ENCODE measurements at regions not wholly inside any gene's neighbourhood (a gene's known extent, or its start where the extent isn't known, plus 50 kb on each side); places are given as distances from the start of the nearest gene placed in this dataset.

DNA sequence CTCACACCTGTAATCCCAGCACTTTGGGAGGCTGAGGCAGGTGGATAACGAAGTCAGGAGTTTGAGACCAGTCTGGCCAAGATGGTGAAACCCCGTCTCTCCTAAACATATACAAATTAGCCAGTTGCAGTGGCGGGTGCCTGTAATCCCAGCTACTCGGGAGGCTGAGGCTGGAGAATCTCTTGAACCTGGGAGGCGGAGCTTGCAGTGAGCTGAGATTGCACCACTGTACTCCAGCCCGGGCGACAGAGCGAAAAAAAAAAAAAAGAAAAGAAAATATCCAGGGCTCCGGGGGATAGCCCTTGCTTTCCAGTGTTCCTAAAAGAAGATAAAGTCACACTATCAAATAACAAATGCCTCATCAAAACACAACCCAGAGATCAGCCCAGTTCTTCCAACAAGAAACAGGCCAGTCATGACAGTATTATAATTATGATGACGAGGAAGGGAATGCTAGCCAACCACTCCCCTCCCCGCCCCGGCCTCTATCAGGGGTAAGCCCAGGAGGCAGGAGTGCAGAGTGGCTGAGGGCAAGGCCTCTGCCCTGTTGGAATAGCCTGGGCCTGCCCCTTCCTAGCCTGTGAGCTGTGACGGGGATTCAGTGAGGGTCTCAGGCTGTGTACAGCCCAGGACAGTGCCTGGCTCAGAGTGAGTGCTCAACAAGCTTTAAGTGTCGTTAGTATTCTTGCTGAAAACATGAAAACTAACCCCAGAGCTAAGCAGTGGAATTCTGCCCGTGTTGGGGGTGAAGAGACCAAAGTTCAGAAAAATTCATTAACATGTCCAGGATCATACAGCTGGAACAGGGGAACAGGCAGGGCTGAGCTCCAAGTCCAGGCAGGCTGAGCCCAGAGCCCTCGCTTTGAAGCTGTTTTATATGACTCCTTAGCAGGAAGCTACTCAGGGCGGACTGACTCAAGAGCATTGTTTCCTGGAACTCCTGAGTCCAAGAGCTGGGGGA, 54.3 kb downstream of the FAM241B start:
- no peak for DNase-seq

DNA sequence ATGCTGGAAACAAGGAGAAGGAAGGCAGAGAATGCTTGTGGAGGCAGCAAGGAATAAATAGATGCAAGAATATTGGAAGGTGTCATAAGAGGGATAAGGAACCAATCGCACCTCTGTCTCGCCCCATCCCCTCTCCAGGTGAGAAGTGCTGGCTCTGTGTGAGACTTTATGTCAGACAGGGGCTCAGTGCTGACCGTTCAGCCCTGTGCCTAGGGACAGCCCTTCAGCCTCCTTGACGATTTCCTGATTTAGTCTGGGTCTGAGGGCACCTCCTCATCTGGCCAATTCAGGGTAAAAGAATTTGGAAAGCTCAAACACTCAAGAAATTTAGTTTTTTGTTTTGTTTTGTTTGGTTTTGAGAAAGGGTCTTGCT, 54.9 kb downstream of the FAM241B start:
- DNase-seq = no peak

DNA sequence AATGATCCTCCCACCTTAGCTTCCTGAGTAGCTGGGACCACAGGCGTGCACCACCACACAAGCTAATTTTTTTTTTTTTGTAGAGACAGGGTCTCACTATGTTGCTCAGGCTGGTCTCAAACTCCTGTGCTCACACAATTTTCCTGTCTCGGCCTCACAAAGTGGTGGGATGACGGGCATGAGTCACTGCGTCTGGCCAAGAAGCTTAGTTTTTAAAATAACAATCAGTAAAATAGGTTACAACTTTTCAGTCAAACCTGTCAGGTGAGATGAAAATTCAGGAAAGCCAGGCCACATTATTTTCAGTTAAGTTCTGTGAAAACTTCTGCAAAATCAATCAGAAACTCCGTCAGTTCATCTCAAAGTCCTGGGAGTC, 55.4 kb downstream of the FAM241B start:
- DNase-seq = no peak

DNA sequence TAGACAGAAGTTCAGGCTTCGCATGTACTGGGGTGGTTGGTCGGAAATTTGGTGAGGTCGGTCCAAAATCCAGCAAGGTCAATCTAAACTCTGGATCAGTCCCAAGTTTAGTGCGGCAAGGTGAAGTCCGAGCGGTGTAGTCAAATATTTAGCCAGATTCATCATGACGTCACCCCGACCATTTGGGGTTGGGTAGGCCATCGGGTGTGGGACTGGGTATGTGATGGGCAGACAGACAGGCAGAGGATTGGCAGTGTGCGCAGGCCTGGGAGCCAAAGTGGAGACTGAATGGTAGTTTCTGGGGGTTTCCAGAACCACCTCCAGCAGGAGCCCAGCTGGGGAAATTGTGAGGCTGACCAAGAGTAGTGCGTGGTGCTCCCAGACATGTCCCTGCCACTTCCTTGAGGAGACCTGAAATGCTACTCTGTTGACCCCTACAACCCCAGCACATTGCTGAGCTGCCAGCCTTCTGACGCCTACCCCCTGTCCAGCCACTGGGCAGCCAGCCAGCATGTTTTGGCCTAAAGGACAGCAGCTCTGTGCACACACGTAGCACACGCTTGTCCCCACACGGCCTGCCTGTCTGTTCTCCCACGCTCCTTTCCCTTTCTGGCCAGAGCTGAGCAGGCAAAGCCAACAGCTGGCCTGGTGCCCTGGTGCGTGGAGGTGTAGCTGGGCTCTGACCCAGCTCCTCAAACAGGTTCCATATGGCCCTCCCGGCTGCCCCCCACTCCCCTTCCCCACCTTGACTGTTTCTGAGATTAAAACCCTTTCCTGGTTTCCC, 55.9 kb downstream of the FAM241B start:
- DNase-seq = no peak

DNA sequence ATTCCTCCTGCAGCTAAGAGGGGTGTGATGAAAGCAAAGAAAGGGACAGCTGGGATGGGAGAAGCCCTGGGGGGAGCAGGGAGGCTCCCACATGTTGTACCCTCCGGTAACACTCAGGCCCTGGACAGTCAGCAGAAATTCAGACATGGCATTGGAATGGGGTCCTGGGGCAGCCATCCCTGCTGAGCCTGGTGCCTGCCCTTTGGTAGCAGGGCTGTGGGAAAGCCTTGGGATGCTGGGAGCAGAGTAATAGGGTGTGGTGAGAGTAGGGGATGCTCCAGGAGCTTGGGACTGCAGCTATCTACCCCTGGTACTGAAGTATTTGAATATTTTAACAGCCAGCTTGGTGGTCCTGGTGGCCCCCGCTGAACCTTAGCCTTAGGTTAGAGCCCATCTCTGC, 56.8 kb downstream of the FAM241B start:
- no peak for DNase-seq

DNA sequence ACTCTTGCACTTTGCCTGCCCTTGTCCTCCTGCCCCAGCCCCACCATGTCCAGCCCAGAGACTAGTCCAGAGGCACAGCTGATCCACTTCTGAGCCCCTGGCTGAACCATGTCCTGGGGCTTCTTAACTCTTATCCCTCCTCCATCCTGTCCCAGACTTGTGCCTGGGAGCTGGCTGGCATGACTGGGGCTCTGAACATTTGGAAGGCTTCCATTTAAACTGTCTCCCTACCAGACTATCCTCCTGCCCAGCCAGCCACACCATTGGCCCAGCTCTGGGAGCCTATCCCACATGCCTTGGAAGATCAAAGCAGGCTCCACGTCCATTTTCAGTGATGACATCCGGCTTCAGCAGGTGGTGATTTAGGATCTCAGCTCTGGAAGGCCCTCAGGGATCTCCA, 57.4 kb downstream of the FAM241B start:
- no peak for DNase-seq

DNA sequence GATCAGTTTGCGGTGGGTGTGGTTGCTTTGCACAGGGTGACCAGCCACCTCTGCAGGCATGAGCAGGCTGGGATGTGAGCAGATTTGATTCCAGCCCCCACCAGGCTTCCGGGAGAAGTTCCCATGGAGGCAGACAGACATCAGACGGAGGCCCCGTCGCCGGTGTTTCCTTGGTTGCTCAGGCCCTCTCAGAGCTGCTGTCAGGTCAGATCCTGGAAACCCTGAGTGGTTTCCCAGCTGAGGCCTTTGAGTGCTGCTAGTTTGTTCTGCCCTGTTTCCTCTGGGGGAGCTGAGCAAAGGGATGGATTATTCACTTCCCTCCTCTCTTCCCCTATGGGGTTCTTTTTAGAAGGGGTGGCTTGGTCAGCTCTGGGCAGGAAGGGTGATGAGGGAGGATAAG, 62.2 kb downstream of the FAM241B start:
- DNase-seq = no peak

DNA sequence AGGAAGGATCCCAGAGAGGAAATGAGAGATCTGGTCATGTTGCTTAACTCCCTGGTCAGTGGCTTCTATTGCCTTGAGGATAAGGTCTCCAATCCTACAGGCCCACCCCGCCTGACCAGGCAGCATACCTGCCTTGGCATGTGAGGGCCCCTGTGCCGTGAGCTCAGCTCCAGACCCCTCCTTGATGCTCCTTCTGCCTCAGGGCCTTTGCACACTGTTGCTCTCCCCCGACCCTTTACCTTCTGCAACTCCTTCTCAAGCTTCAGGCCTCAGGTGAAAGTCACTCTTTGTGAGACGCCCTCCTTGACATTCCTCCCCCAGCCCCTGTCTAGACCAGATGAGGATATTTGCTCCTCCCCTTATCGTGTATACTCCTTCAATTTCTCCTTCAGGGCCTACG, 62.8 kb downstream of the FAM241B start:
- no peak for DNase-seq

DNA sequence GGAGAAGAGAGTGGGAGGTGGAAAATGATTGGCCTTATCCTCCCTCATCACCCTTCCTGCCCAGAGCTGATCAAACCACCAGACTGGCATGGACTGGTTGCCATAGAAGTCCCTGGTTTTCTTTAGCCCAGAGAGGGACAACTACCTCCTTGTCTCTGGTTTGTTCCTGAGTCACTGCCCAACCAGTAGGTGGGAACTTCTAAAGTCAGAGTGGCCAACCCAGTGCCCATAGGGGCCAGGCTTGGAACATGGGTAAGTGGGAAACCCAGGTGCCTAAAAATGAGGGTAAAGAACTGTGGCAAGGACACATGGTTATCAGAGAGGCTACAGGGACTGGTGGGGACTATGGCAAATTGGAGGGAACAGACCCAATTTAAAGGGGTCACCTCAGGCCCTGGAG, 63.8 kb downstream of the FAM241B start:
- no peak for DNase-seq

DNA sequence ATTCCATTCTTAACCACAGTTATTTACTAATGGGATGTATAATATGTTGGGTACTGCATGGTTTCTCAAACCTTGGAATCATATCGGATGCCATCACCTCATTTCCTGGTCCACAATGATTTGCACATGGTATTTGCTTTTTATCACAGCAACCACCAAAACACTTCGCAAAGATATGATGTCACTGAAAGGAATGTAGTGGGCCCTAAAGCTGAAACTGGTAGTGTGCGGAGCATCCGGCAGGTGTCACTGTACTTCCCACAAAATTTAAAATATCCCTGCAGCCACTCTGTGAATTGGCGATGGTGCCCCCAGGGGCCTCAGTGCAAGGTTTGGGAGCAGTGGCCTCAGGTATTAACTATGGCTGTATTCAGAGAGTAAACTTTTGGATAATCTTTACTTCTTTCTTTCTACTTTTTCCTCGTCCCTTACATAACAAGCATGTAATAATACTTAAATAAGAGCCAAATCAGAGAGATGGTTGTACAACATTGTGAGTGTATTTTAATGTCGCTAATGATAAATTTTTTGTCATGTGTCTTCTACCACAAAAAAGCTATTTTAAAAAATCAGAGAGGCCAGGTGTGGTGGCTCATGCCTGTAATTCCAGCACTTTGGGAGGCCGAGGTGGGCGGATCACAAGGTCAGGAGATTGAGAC, 66.2 kb downstream of the FAM241B start:
- no peak for DNase-seq

DNA sequence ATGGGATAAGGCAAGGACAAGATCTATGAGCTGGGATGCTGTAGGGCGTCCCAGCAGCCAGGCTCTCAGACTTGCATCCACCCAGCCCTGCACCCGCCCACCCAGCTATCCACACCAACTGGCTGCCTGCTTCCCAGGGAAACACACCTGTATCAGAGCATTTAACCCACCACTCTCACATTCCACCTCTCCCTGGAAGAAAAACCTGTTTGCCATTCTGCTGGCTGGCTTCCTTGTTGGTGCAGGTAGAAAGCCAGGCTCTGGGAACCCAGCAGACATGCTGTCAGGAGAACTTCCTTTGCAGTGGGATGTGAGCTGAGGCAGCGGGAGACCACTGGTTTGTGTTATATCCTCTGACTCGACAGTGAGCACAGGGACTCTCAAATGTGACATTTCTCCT, 67.0 kb downstream of the FAM241B start:
- DNase-seq = no peak

DNA sequence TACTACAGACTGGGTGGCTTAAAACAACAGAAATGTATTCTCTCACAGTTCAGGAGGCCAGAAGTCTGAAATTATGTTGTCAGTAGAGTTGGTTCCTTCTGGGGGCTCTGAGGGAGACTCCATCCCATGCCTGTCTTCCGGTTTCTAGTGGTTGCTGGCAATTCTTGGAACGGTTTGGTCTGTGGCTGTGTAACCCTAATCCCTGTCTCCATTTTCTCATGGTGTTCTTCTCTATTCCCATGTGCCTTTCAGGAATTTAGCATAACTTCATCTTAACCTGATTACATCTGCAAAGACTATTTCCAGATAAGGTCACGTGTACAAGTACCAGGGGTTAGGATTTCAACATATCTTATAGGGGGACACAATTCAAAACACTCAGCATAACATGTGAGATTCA, 73.2 kb downstream of the FAM241B start:
- no peak for DNase-seq

DNA sequence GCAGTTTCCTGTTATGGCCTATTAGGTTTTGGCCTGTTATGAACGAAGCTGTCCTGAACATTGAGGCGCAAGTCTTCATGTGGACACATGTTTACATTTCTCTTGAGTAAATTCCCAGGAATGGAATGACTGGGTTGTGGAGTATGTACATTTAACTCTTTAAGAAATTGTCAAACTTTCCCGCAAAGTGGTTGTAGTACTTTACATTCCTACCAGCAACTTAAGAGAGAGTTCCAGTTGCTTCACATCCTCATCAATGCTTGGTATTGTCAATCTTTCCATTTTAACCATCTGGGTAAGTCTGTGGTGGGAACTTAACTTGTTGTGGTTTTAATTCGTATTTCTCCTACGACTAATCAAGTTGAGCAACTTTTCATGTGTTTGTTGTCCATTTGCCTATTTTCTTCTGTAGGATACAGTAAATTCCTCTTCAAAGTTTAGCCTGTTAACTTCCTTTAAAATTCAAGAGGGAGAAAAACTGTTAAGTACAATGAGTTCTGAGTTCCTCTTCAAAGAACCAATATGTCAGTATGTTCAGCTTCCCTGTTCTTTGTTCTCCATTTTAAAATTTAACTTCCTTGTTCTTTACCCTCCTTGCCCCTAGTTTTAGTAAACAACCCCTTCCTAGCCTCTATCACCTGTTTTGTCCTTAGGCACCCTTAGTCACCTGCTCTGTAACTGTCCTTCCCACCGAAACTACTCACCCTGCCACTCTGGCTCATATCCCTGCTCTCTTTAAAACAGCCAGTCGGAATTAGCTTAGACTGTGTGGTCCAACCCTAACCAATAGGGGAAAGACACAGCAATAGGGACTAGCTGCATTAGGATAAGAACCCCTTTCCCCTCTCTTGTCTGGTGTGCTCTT, 74.0 kb downstream of the FAM241B start:
- DNase-seq = no peak

DNA sequence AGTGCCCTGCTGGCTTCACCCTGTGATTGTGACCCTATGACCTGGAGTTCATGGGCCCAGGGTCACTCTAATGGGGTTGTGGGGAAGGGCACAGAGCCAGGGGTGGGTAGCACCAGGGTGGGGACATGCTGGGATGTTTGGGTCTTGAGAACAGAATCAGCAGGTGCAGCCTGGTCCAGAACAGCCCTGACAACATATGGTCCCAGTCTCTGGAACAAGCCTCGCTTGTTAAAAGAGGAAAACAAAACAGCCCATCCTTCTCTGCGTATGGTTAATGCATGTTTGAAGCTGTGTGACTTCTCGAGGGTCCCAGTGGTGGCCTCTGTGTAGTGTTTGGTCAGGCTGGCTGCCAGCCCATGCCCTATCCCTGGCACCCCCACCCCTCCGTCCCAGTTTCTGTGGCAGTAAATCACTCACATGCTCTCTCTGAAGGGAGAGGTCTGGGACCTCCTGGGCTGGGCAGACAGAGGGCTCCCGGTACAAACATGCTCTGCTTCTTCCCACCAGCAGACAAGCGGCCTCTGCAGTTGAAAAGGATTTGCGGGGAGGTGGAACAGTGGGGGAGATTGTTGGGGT, 79.4 kb downstream of the FAM241B start:
- no peak for DNase-seq

DNA sequence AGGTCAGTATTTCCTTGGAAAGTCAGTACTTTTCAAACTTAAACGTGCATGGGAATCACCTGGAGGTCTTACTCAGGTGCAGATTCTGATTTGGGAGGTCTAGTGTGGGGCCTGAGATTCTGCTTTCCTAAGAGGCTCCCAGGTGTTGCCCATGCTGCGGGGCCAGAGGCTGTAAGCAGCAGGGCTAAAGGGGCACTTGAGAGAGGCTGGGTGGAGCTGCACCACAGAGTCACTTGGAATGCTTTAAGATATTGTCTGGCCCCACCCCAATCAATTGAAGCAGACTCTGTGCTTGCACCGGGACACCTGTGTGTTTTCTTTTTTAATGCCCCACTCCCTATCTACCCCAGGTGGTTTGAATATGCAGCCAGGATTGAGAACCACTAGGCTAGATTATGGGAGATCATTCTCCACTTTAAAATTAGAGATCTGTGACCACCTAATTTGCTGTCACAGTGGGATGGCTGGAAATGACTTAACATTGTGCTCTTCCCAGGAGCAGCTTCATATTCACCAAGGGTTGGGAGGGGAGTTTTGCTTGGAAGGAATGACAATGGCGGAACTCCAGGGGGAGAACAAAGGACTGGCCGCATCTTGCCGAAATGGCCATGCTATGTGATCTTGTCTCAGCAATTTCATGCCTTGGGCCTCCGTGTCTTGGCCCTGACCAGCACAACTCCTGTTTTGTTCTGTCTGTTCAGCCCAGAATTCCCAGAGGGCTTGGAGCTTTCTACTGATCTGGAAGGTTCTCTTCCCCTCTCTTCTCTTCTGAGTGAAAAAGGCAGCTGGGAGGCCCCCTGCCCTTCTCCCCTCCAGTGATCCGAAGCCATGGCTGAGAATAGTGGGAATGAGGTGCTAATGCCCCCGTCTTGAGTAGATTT, 80.2 kb downstream of the FAM241B start:
- DNase-seq = no peak

DNA sequence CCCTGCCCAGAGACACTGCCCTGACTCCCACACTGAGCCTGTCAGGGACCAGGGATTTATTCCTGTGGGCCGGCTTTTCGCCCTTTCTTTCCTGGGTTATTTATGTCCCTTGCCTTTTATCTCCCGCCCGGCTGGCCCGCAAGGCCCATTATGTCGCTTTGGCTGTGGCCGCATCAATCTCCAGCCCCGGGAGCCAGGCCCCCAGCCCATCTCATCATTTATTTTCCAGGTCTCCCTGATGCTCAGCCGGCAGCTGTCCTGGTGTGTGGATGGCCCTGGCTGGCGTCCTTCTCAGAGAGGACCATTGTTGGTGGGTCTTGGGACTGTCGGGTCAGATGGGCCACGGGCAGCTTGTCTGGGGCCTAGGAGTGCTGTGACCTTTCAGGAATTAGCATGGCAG, 82.3 kb downstream of the FAM241B start:
- DNase-seq = no peak

DNA sequence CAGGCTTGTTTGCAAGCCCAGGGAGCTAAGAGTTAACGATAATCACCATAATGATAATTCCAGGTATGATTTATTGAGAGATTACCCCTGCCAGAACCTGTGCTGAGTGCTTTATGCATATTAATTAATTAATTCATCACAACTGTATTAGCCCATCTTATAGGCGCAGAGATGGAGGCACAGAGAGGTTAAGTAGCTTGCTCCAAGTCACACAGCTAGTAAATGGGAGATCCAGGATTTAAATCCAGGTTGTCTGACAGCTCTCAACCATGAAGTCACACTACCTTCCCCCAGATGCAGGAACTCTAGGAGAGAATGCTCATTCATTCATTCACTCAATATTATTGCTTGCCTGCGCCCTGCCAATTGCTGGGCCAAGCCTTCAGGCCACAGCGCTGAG, 84.5 kb downstream of the FAM241B start:
- DNase-seq = no peak

DNA sequence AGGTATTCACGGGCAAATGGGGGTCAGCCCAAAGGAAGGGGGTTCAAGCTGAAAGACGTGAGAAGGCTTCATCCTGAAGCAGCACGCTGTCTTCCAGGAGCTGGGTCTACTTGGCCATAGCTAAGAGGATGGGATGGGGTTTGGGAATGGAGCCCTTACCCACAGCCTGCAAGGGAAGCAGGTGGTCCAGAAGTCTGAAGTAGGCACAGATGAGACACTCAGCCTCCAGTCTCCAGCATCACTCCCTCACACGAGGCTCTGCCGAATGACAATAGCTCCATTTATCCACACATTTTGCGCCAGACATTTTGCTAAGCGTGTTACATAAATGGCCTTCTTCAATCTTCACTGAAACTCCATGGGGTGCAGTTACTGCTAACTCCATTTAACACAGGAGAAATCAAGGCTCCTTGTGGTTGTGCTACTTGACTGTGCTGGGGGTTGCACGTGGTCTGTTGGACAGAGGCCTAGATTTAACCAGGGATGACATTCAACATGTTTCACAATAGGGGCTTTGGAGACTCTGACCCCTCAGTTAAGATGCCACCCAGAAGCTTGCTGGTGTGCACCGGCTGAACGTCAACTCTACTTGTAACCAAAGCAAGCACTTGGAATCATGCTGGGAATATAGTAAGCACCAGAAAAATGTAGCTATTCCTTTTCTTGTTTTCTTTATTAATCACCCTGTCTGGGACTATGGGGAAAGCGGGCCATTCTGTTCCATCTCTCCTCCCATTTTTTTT, 85.3 kb downstream of the FAM241B start:
- DNase-seq = no peak

DNA sequence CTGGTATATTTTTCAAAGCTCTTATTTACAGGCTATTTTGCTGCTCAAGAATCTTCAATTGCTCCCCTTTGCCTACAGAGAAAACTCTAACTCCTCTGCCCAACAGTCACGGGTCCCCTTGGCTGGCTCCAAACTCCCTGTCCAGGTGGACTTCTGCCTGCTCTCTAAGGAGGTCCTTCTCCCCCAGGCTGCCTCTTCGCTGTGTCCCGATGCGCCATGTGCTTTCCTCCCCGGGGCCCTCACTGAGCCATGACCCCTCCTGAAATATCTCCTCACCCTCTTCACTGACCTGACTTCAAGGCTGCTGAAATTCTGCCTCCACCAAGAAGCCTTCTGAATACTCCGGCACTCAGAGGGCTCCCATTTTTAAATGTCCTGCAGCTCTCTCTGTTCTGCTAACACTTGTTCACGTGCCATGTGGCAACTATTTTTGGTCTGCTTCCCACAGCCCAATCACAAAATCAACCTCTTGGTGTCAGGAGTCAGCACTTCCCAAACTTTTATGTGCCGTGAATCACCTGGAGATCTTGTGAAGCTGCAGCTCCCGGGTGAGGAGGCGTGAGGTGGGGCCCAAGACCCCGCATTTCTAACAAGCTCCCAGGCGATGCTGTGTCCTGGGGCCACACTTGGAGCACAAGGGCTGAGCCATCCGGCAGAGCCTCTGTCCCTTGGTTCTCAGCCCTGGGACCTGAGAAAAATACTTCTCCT, 85.7 kb upstream of the COL13A1 start:
- no peak for DNase-seq
